Mammary epithelial cell (primary cell): ENCODE measurements at regions not wholly inside any gene's neighbourhood (a gene's known extent, or its start where the extent isn't known, plus 50 kb on each side); places are given as distances from the start of the nearest gene placed in this dataset.

Experiments used
- CTCF ChIP-seq, 2 donors: IDR thresholded peaks in 1 of 2; conservative IDR thresholded peaks in 1 of 2; 2 replicates each; pipeline ENCODE4 v1.5.1; 2011 to 2012; ENCODE audit warnings: inconsistent platforms in 2 of 2, low read length in 2 of 2, mild to moderate bottlenecking in 2 of 2, control low read depth in 1 of 2, low read depth in 1 of 2; ENCODE audit not compliant: insufficient read depth in 1 of 2; ENCODE audit errors: extremely low read depth in 1 of 2
- EZH2 ChIP-seq: IDR thresholded peaks from 2 replicates; pipeline ENCODE4 v1.6.1; 2012; ENCODE audit warnings: low read length, inconsistent platforms, borderline replicate concordance

GRCh38 chr2:43003702-43004101 lies 211.3 kb upstream of the HAAO start:
- TF ChIP-seq CTCF (conservative IDR thresholded peaks at IDR 0.05 in 1 of 2, IDR thresholded peaks at IDR 0.05 in 1 of 2; ENCODE audit: extremely low read depth in 1 of 2, insufficient read depth in 1 of 2, low read depth in 1 of 2, low read length in 2 of 2) = no peak
- no peak for TF ChIP-seq EZH2
